Activated gamma-delta T cell treated with anti-CD3 and anti-CD28 coated beads, Interleukin-2, amount 50 U/mL, for 16 hours (primary cell): ENCODE measurements at regions not wholly inside any gene's neighbourhood (a gene's known extent, or its start where the extent isn't known, plus 50 kb on each side); places are given as distances from the start of the nearest gene placed in this dataset.
"Not testable (repeated sequence)": the region's sequence is repeated elsewhere in the genome, so short reads cannot be mapped to it uniquely, and the experiment has no call there.

Experiments
- DNase-seq: peaks from one replicate; pipeline ENCODE4 v3.0.0-alpha.2; 2020; ENCODE audit warnings: low read depth

- no peak for DNase-seq
These were observed 916.6 kb downstream of the DIAPH3 start for GRCh38 chr13:59247171-59247570.

GRCh38 chr13:59250336-59251189 lies 913.2 kb downstream of the DIAPH3 start:
- no peak for DNase-seq

- no peak for DNase-seq
These were observed 904.3 kb downstream of the DIAPH3 start for GRCh38 chr13:59259165-59260000.

GRCh38 chr13:59261928-59262488 lies 901.7 kb downstream of the DIAPH3 start:
- no peak for DNase-seq

GRCh38 chr13:59263531-59263930 lies 900.2 kb downstream of the DIAPH3 start:
- no peak for DNase-seq

GRCh38 chr13:59266478-59267063 lies 897.2 kb downstream of the DIAPH3 start:
- DNase-seq = no peak

GRCh38 chr13:59269476-59269875 lies 894.3 kb downstream of the DIAPH3 start:
- no peak for DNase-seq

- no peak for DNase-seq
These were observed 893.4 kb downstream of the DIAPH3 start for GRCh38 chr13:59270327-59270726.

- DNase-seq = no peak
These were observed 888.6 kb downstream of the DIAPH3 start for GRCh38 chr13:59274958-59275727.

GRCh38 chr13:59276436-59276835 lies 887.3 kb downstream of the DIAPH3 start:
- DNase-seq = no peak

GRCh38 chr13:59277106-59277505 lies 886.6 kb downstream of the DIAPH3 start:
- no peak for DNase-seq

GRCh38 chr13:59279028-59279427 lies 884.7 kb downstream of the DIAPH3 start:
- DNase-seq = no peak

GRCh38 chr13:59279576-59279975 lies 884.2 kb downstream of the DIAPH3 start:
- DNase-seq = no peak

- DNase-seq = no peak
These were observed 883.4 kb downstream of the DIAPH3 start for GRCh38 chr13:59280297-59280696.

- DNase-seq = no peak
These were observed 882.3 kb downstream of the DIAPH3 start for GRCh38 chr13:59281453-59281852.

- DNase-seq = not testable (repeated sequence)
These were observed 871.5 kb downstream of the DIAPH3 start for GRCh38 chr13:59292240-59292639.

- DNase-seq = no peak
These were observed 864.1 kb downstream of the DIAPH3 start for GRCh38 chr13:59299584-59299983.

GRCh38 chr13:59300355-59301173 lies 863.2 kb downstream of the DIAPH3 start:
- no peak for DNase-seq

GRCh38 chr13:59301174-59301567 lies 862.6 kb downstream of the DIAPH3 start:
- DNase-seq = no peak

GRCh38 chr13:59303433-59303832 lies 860.3 kb downstream of the DIAPH3 start:
- DNase-seq = no peak

GRCh38 chr13:59304596-59304995 lies 859.1 kb downstream of the DIAPH3 start:
- DNase-seq = no peak
